HG03103 (cell line): ENCODE measurements at regions not wholly inside any gene's neighbourhood (a gene's known extent, or its start where the extent isn't known, plus 50 kb on each side); places are given as distances from the start of the nearest gene placed in this dataset.

ENCODE experiments used
- ATAC-seq: cut with Tn5 transposase; IDR thresholded peaks from one replicate; pipeline ENCODE4 v1.9.1; 2021; ENCODE audit warnings: low read depth; ENCODE audit not compliant: unreplicated experiment

DNA sequence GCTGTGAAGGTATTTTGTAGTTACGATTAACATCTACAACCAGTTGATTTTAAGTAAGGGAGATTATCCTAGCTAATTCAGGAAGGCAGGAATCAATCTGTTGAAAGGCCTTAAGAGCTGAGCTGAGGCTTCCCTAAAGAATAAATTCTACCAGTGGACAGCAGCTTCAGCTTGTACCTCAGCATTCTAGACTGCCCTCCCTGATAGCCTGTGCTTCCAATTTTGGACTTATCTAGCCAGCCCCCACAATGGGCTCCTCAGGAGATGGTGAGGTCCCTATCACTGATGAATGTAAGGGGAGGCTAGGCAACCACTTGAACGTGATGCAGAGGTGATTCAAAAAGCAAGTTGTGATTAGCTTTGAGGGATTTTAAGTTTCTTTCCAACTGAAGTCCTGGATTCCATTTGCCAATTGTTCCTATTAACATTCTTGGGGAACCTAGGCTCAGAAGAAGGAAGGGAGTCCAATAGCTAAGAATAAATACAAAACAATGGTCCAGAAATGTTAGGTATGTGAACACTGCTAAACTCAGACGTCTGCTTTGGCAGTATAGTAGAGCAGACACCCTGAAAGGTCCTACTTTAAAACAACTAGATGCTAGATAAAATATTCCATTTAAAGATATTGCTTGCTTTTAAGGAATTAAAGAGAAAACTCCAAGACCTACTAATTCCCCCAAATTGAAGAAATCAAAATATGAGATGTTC, 404.3 kb upstream of the TENM4 start:
- ATAC-seq, result no peak

DNA sequence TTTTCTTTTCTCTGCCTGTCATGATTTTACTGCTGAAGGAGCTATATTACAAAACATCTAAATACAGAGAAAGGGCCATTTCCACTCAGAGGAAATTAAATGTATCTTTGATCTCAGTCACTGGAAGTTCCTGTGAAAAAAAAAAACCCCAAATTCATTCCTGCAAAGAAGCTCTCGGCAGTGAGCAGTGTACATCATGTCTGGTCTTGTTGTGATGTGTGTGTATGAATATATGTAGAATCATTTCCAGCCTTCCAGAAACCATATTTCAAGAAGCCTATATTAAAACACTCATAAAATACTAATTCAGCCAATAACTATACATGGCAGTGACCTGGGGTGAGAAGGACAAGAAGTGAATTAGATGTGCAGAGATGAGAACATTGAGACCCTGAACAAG, 393.2 kb upstream of the TENM4 start:
- no peak for ATAC-seq

DNA sequence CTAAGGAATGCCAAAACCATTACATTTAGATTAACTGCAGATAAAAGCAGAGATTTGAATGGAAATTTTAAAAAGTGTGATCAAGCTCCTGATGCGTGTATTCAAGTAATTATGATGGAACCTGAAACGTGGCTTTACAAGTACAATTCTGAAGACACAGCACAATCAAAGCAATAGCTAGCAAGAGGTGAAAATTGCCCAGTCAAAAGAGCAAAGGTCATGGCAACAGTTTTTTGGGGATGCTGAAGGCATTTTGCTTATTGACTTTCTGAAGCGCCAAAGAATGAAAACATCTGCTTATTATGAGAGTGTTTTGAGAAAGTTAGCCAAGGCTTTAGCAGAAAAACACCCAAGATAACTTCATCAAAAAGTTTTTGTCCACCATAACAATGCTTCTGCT, 389.6 kb upstream of the TENM4 start:
- no peak for ATAC-seq

GRCh38 chr11:79829891-79830290, 389.1 kb upstream of the TENM4 start:
- no peak for ATAC-seq

DNA sequence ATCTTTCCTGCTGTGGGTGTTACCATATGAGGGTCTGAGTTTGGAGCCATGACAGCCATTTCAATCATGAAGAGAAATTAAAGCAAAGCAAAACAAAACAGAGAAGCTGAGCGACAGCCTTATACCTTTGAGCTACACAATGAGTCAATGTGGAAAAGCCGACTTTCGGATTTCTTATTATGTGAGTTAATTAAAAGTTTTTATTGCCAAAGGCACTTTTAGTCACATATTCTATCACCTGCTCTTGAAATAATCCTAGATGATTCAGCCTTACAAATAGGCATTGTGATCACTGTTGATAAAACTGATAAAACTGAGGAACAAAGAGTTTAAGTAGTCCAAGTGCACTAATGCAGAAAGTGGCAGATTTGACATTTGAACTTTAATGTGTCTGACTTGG, 381.9 kb upstream of the TENM4 start:
- no peak for ATAC-seq

DNA sequence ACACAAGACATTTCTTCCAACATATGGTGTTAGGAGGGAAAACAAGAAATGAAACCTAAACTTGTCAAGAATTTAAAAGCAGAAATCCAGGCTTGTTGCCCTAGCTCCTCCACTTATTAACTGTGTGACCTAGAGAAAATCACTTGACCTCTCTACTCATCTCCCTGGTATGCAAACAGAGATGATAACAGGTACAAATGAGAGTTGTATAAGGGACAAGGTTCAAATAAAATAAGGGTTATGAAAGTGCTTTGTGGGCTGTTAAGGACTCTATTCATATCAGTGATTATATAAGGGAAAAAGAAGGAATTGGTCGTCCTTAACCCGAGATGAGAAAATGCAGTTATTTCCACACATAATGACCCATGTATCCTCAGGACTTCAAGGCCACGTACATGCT, 372.7 kb upstream of the TENM4 start:
- no peak for ATAC-seq

DNA sequence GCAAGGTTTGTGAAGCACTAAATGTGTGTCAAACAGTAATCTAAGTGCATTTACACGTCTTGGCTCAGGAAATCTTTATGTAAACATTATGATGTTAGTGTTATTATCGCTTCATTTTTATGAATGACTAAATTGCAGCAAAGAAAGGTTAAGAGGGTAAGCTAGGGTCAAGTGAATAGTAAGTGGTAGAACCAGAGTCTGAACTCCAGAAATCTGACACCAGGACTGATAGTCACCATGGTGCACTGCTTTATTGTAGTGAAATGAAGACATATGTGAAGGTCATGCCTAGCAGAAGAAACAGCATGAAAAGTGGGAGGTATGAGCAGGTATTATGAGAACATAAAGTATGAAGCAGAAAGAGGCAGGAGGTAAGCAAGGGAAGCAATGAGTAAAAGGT, 368.7 kb upstream of the TENM4 start:
- ATAC-seq, result no peak

- no peak for ATAC-seq
Observed at GRCh38 chr11:79807506-79807905, 366.7 kb upstream of the TENM4 start.

DNA sequence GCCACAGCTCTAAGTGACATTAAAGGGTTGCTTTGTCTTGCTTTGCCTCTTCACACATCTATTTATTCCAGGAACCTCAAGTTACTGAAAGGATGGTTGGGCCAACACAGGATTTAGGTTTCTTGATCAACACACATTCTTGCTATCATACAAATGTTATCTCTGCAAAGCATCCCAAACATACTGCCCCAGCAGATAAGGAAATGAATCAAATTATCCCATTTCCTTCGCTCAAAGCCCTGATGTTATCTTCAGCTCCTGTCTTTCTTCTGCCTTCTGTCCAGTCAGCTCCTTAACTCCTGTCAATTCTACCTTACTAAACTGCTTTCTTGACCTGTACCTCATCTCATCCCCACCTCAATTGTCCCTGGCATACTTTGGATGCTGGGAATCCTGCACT, 355.9 kb upstream of the TENM4 start:
- ATAC-seq, result no peak

DNA sequence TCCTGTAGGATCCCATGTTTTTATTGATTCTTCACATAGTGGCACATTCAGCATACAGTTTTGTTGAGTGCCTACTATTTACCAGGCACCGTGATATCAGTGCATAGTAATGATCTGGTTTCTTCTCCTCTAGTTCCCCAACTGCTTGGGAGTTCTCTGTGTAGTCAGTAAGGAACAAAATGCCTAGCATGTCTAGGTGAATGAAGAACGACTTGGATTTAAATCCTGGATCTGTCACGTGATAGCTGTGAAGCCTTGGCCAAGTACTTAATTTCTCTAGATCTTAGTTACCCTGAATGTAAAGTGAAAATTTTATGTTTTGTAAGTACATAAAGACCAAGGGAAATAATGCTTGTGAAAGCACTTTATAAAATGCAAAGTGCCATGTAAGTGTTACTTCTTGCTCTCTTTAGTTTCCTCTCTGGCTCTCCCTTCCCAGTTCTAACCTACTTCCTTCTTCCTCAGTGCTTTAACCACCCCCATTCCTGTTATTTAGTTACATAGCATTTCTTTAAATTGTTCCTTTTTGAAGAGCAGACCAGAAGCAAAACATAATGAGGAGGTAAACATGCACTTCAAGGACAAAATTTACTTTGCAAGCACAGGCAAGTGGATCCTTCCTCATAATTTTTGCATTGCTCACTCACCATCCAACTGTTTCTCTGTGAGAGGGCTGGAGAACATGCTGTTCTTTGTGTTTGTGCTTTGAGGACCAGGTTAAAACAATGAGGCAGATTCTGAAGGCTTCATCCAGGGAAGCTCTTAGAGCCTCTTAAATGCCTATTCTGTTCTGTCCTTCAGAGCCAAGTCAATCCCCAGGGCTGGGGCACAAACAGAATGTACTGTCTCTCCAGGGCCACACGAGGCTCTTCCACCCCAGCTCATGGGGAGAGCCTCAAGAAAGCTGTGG, 353.9 kb upstream of the TENM4 start:
- ATAC-seq, result no peak

- ATAC-seq, result no peak
Observed at GRCh38 chr11:79794057-79794456, 353.2 kb upstream of the TENM4 start.

- no peak for ATAC-seq
Observed at GRCh38 chr11:79786961-79787360, 346.1 kb upstream of the TENM4 start.

DNA sequence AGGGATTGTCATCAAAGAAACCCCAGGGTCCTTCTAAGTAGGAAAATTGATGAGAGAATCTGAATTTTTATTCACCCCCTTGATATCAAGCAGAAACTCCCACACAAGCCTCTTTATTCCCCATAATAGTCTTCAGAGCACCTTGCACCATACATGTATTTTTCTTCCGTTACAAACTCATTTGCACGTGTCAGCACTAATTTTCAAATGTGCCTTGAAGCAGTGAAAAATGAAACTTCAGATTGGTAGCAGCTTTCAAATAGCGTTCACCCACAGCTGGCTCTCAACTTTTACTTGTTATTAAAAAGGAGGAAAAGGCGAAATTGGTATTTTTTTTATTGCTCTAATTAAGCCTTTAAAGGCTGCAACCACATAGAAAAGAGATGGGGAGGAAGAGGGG, 343.0 kb upstream of the TENM4 start:
- ATAC-seq, result no peak

DNA sequence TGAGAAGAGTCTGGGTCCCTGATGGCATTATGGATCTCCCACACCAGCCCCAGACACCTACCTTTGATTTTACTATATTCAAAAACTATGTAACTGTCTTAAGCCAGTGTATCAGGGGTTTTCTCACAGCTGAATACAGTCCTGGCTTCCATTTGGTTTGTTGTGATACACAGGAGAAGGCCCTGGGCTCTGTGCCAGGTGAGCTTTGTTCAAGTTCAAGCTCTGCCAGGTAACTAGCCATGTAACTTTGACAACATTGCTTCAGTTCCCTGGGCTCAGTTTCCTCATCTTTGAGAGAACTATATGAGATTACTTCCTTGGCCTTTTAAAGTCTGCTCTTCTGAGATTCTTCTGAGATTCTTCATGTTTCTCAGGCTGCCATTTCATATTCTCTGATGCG, 327.5 kb upstream of the TENM4 start:
- ATAC-seq, result no peak

DNA sequence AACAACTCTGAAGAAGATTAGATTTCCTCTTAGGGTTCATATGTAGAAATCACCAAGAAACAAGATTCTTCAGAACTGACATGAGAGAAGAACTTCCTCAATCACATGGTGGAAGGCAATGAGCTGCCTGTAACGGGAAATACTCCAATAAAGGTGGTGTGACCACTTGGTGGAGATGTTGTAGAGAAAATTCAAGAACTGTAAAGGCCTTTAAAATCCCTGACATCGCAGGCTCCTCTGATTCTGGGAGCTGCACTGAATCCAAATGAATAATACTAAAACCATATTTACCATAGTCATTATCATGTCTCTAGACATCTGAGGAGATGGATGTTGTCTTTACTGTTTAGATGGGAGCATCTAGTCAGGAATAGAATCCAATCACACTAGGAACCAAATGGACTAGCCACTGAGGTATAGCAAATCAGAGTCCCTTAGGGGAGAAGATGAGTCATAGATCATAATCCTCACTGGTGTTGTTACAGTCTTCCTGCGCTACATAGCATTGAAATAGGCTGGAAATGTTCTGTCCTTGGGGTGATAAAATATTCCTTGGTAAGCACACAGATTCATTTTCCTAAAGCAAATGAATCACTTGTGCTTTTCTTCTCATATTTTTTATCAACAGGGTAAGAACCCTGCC, 321.6 kb upstream of the TENM4 start:
- ATAC-seq, result no peak

- ATAC-seq, result no peak
Observed at GRCh38 chr11:79758325-79758724, 317.5 kb upstream of the TENM4 start.

DNA sequence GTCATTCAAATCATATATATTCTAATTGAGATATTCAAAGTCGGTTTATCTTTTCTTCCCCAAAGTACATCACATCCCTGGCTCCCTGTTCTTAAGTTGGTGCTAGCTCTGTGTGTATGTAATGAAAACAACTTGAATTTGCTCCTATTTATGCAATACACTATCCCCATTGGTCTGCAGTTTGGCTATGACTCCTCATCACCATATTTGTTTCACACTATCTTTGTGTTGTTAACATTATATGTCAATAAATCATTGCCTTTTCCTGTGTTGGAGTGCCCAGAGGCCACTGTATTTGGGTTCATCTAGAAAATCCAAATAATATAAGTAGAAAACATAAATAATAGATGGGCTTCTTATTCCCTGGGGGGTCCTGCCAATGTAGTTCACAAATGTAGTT, 306.6 kb upstream of the TENM4 start:
- ATAC-seq, result no peak

DNA sequence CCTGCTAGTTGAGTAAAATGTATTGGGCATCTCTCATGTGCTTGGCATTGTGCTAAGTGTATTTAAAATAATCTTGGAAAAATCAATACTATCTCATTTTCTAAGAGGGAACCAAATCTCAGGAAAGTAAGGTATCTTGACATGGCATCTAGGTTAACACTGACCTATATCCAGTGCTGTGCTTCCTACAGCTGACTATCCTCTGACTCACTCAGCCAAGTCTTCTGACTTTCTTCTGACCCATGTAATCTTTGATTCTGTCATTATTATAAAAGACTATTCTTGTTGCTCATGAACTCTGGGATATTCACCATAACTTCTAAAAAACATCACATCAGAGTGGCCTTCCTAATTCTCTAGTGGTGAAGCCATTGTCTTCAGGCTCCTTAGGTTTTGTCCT, 304.1 kb upstream of the TENM4 start:
- ATAC-seq, result no peak

DNA sequence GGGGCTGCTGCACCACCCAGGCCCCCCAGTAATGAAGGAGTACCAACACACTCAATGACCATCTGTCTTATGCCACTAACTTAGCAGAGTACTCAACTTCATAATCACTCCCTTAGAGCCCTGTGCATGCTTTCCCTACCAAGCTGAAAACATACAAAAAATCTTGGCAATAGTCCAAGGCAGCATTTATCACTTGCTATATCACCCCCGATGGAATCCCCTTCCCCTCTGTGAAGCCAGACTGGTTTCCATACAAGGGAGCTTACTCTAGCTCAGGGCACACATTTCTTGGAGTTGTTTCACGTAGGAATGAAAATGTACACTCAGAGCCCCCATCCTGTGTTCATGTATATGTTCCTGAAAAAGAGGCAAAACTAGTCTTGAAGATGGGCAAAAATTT, 301.3 kb upstream of the TENM4 start:
- no peak for ATAC-seq

DNA sequence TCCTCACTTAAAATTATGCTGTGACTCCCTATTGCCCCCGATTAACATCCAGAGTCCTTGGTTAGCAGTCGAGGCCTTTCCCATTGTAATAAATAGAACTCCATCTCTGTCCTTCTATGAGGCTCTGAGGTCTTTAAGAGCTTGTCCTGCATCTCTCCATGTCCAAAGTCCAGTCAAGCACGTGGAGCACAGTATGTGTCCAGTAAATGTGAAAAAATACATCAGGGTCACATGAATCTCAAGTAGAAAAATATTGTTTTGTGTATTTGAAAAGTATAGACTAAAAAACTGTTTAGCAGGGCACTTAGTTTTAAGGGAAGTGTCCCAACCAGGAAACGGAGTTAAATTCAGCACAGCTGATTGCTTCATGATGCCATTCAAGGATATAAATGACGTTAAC, 298.8 kb upstream of the TENM4 start:
- no peak for ATAC-seq

GRCh38 chr11:79727221-79727620, 286.4 kb upstream of the TENM4 start:
- ATAC-seq, result no peak

DNA sequence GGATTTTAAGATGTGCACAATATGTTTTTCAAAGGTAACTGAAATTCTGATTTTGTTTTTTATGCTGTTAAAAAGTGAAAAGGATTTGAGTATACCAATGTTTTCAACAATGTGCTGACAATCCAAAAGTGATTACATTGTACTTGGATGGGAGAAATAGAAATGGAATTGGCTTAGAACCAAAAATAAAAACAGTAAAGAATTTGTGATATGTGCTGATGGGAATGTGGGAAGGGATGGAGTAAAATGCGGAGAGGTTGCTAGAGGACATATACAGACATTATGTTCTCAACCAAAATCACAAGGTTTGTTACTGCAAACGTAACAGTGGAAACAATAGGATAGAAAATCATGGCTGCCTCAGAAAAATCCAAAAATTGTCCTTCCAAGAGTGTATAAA, 279.3 kb upstream of the TENM4 start:
- ATAC-seq, result no peak
